Stimulated activated naive CD4-positive, alpha-beta T cell (primary cell): ENCODE measurements at regions not wholly inside any gene's neighbourhood (a gene's known extent, or its start where the extent isn't known, plus 50 kb on each side); places are given as distances from the start of the nearest gene placed in this dataset.
"Not testable (repeated sequence)": the region's sequence is repeated elsewhere in the genome, so short reads cannot be mapped to it uniquely, and the experiment has no call there.

Experiments used
- DNase-seq, 6 experiments: peaks; one replicate each; lab custom pipeline; 2025; lab: John Stamatoyannopoulos, UW

GRCh38 chrX:40414335-40414734 lies 166.4 kb upstream of the ATP6AP2 start:
- DNase-seq = no peak

GRCh38 chrX:40411340-40412111 lies 169.2 kb upstream of the ATP6AP2 start:
- no peak for DNase-seq

GRCh38 chrX:40410859-40411258 lies 169.9 kb upstream of the ATP6AP2 start:
- DNase-seq = no peak

- no peak for DNase-seq
Measured at GRCh38 chrX:40406330-40406859, 174.4 kb upstream of the ATP6AP2 start.

GRCh38 chrX:40405399-40405798 lies 175.4 kb upstream of the ATP6AP2 start:
- no peak for DNase-seq

- no peak for DNase-seq
Measured at GRCh38 chrX:40403757-40404156, 177.0 kb upstream of the ATP6AP2 start.

- DNase-seq = no peak
Measured at GRCh38 chrX:40402831-40403533, 177.8 kb upstream of the ATP6AP2 start.

GRCh38 chrX:40395102-40395501 lies 185.7 kb upstream of the ATP6AP2 start:
- no peak for DNase-seq

- no peak for DNase-seq
Measured at GRCh38 chrX:40394302-40394701, 186.5 kb upstream of the ATP6AP2 start.

GRCh38 chrX:40392599-40392998 lies 188.2 kb upstream of the ATP6AP2 start:
- no peak for DNase-seq

- DNase-seq = no peak
Measured at GRCh38 chrX:40391662-40392061, 189.1 kb upstream of the ATP6AP2 start.

GRCh38 chrX:40389555-40389954 lies 191.2 kb upstream of the ATP6AP2 start:
- DNase-seq = no peak

- no peak for DNase-seq
Measured at GRCh38 chrX:40388441-40388840, 192.3 kb upstream of the ATP6AP2 start.

- not testable (repeated sequence) for DNase-seq
Measured at GRCh38 chrX:40387869-40388268, 192.9 kb upstream of the ATP6AP2 start.

GRCh38 chrX:40387311-40387710 lies 193.5 kb upstream of the ATP6AP2 start:
- DNase-seq = not testable (repeated sequence)

- DNase-seq = no peak
Measured at GRCh38 chrX:40385682-40386081, 195.1 kb upstream of the ATP6AP2 start.

GRCh38 chrX:40385256-40385655 lies 195.5 kb upstream of the ATP6AP2 start:
- DNase-seq = no peak

- no peak for DNase-seq
Measured at GRCh38 chrX:40383969-40384368, 196.8 kb upstream of the ATP6AP2 start.

GRCh38 chrX:40383360-40383759 lies 197.4 kb upstream of the ATP6AP2 start:
- no peak for DNase-seq

GRCh38 chrX:40380655-40381488 lies 199.9 kb upstream of the ATP6AP2 start:
- DNase-seq = no peak

GRCh38 chrX:40377684-40378083 lies 203.1 kb upstream of the ATP6AP2 start:
- no peak for DNase-seq

- no peak for DNase-seq
Measured at GRCh38 chrX:40374486-40374885, 206.3 kb upstream of the ATP6AP2 start.
